HepG2 (cell line): ENCODE measurements at regions not wholly inside any gene's neighbourhood (a gene's known extent, or its start where the extent isn't known, plus 50 kb on each side); places are given as distances from the start of the nearest gene placed in this dataset.

ENCODE experiments used
- ATAC-seq: fragments of 200-7000 bp; cut with Tn5 transposase; 3 replicates; pipeline ENCODE4 v1.9.1; 2020; ENCODE audit warnings: mild to moderate bottlenecking, moderate library complexity
- BruUV-seq: library from RNA; stranded (reverse); fragments of 400-500 nt; replicated peaks from 2 replicates; lab custom pipeline; 2021; lab: Mats Ljungman, UMichigan
- CTCF ChIA-PET: fragments of 300-600 bp; formaldehyde crosslinking; extraction: SDS; loops from one replicate; lab custom pipeline; 2021; ENCODE audit warnings: low total read pairs, inconsistent platforms, low intra/inter-chr PET ratio; lab: Yijun Ruan, JAX
- POLR2A ChIA-PET: fragments of 350-600 bp; sonication (Branson Sonifier 250); formaldehyde crosslinking; loops from one replicate; lab custom pipeline; 2020; ENCODE audit warnings: antibody characterized with exemption, inconsistent platforms; lab: Yijun Ruan, JAX
- DNase-seq: peaks from one replicate; pipeline ENCODE4 v3.0.0-alpha.2; 2015; ENCODE audit warnings: low spot score
- FAIRE-seq: peaks from 3 replicates; lab custom pipeline; 2011; peaks lifted over from hg19 to GRCh38; lab: Jason Lieb, UNC
- H2AFZ ChIP-seq: one replicate; pipeline ENCODE4 v1.6.1; 2011; ENCODE audit warnings: low read length, inconsistent platforms
- H3K27ac ChIP-seq: fragments of 300-600 bp; 3 replicates; pipeline ENCODE4 v1.8.0; 2011; ENCODE audit warnings: mixed run types, mild to moderate bottlenecking, mixed read lengths, low read length, inconsistent platforms; ENCODE audit not compliant: insufficient read depth; ENCODE audit errors: extremely low read length
- H3K27me3 ChIP-seq, 2 experiments: fragments of 200-600 bp in 1 of 2; 2 replicates in 1 of 2; 3 replicates in 1 of 2; pipeline versions ENCODE4 v1.6.0 to v1.8.0; 2011; ENCODE audit warnings: low read length in 2 of 2, mild to moderate bottlenecking in 2 of 2, moderate library complexity in 2 of 2, inconsistent platforms in 1 of 2; ENCODE audit not compliant: insufficient read depth in 2 of 2, control insufficient read depth in 1 of 2
- H3K36me3 ChIP-seq, 2 experiments: fragments of 200-600 bp in 1 of 2; replicated peaks in 1 of 2; 2 replicates in 1 of 2; 3 replicates in 1 of 2; pipeline versions ENCODE4 v1.5.1 to v1.8.0; 2011; ENCODE audit warnings: low read length in 2 of 2, inconsistent platforms in 1 of 2; ENCODE audit not compliant: insufficient read depth in 2 of 2, control insufficient read depth in 1 of 2
- H3K4me1 ChIP-seq: 2 replicates; pipeline ENCODE4 v1.5.1; 2012; ENCODE audit warnings: low read length, inconsistent platforms; ENCODE audit not compliant: insufficient read depth
- H3K4me2 ChIP-seq: 2 replicates; pipeline ENCODE4 v1.6.0; 2011; ENCODE audit warnings: low read depth, low read length, inconsistent platforms
- H3K4me3 ChIP-seq, 3 experiments: fragments of 200-600 bp in 1 of 3; sonication (generic), shearing (Covaris generic) in 1 of 3; replicated peaks in 1 of 3; 2 replicates each; pipeline ENCODE4 v1.5.1; 2011 to 2016; ENCODE audit warnings: low read length in 3 of 3, inconsistent platforms in 2 of 3, low read depth in 2 of 3, mild to moderate bottlenecking in 2 of 3, control low read depth in 1 of 3, mixed read lengths in 1 of 3; ENCODE audit not compliant: insufficient read depth in 1 of 3
- H3K79me2 ChIP-seq: one replicate; pipeline ENCODE4 v1.6.1; 2011; ENCODE audit warnings: low read length, inconsistent platforms; ENCODE audit not compliant: insufficient read depth
- H3K9ac ChIP-seq: 2 replicates; pipeline ENCODE4 v1.6.0; 2011; ENCODE audit warnings: mild to moderate bottlenecking, low read depth, low read length, inconsistent platforms; ENCODE audit not compliant: insufficient read depth
- H3K9me3 ChIP-seq: 2 replicates; pipeline ENCODE4 v1.5.1; 2012; ENCODE audit warnings: mild to moderate bottlenecking, low read length
- H4K20me1 ChIP-seq: 2 replicates; pipeline ENCODE4 v1.6.0; 2011; ENCODE audit warnings: inconsistent platforms, mild to moderate bottlenecking, low read length, moderate library complexity; ENCODE audit not compliant: insufficient read depth
- ATRX ChIP-seq: sonication (generic); formaldehyde crosslinking; IDR thresholded peaks from 2 replicates; pipeline ENCODE4 v1.4.0; 2020; ENCODE audit warnings: missing genetic modification reagents, borderline replicate concordance
- BRCA1 ChIP-seq: sonication (generic); formaldehyde crosslinking; IDR thresholded peaks from 2 replicates; pipeline ENCODE4 v1.4.0; 2020; ENCODE audit warnings: missing genetic modification reagents
- HNRNPK ChIP-seq: fragments of 200-400 bp; formaldehyde crosslinking; IDR thresholded peaks from 2 replicates; pipeline ENCODE4 v1.6.1; 2018; ENCODE audit warnings: low read length, low read depth, moderate library complexity, mild to moderate bottlenecking; ENCODE audit not compliant: poor library complexity, severe bottlenecking
- IRX3 ChIP-seq: sonication (generic); formaldehyde crosslinking; IDR thresholded peaks from 2 replicates; pipeline ENCODE4 v1.8.1; 2023; ENCODE audit warnings: mild to moderate bottlenecking, low read depth, missing genetic modification reagents, borderline replicate concordance
- MATR3 ChIP-seq: sonication (generic); formaldehyde crosslinking; IDR thresholded peaks from 2 replicates; pipeline ENCODE4 v1.4.0; 2020; ENCODE audit warnings: missing genetic modification reagents
- NAIF1 ChIP-seq: sonication (generic); formaldehyde crosslinking; IDR thresholded peaks from 2 replicates; pipeline ENCODE4 v1.5.0; 2020; ENCODE audit warnings: mild to moderate bottlenecking, missing genetic modification reagents, borderline replicate concordance
- PCBP2 ChIP-seq: fragments of 200-400 bp; formaldehyde crosslinking; optimal IDR thresholded peaks from 2 replicates; pipeline ENCODE3; 2018; ENCODE audit warnings: low read length, low read depth; ENCODE audit not compliant: poor library complexity, severe bottlenecking
- SOX5 ChIP-seq: IDR thresholded peaks from 2 replicates; pipeline ENCODE4 v1.6.1; 2016; ENCODE audit warnings: borderline replicate concordance
- STAT5B ChIP-seq: sonication (generic); formaldehyde crosslinking; IDR thresholded peaks from 2 replicates; pipeline ENCODE4 v1.4.0; 2020; ENCODE audit warnings: missing genetic modification reagents
- ZMYM3 ChIP-seq: sonication (generic); formaldehyde crosslinking; IDR thresholded peaks from 2 replicates; pipeline ENCODE4 v1.5.1; 2020; ENCODE audit warnings: mild to moderate bottlenecking, missing genetic modification reagents
- ZNF260 ChIP-seq: sonication (generic); formaldehyde crosslinking; IDR thresholded peaks from 2 replicates; pipeline ENCODE4 v1.4.0; 2020; ENCODE audit warnings: missing genetic modification reagents, low read depth, mild to moderate bottlenecking, borderline replicate concordance
- ZNF33A ChIP-seq: sonication (generic); formaldehyde crosslinking; IDR thresholded peaks from 2 replicates; pipeline ENCODE4 v1.5.1; 2020; ENCODE audit warnings: missing genetic modification reagents, mild to moderate bottlenecking, moderate library complexity, borderline replicate concordance
- ZNF614 ChIP-seq: IDR thresholded peaks from 2 replicates; pipeline ENCODE4 v1.6.1; 2018; ENCODE audit warnings: missing biosample characterization, missing genetic modification reagents, inconsistent platforms, borderline replicate concordance
- ZNF768 ChIP-seq: sonication (generic); formaldehyde crosslinking; IDR thresholded peaks from 2 replicates; pipeline ENCODE4 v1.4.0; 2020; ENCODE audit warnings: missing genetic modification reagents
- ZSCAN25 ChIP-seq: sonication (generic); formaldehyde crosslinking; IDR thresholded peaks from 2 replicates; pipeline ENCODE4 v1.8.0; 2022; ENCODE audit warnings: mild to moderate bottlenecking, missing genetic modification reagents
- ZSCAN29 ChIP-seq: sonication (generic); formaldehyde crosslinking; conservative IDR thresholded peaks from 2 replicates; pipeline ENCODE4 v1.4.0; 2020; ENCODE audit warnings: mild to moderate bottlenecking, missing genetic modification reagents
- WGBS: methylation state at CpG from one replicate; pipeline ENCODE4 v1.1.6; 2017; ENCODE audit warnings: low lambda C conversion rate; 5-methylcytosine and 5-hydroxymethylcytosine counted together
- in situ Hi-C: cut with HindIII; loops from 2 replicates; pipeline ENCODE4 v1.10.0; 2017; ENCODE audit warnings: low pct_unique_long_range_greater_than_20kb; ENCODE audit not compliant: extremely low pct_ligation_motif_present
- intact Hi-C: fragments of 100-400 bp; cut with micrococcal nuclease; formaldehyde crosslinking; loops from one replicate; pipeline ENCODE4 v1.10.0; 2022; ENCODE audit not compliant: unreplicated experiment
- TF ChIP-seq, protein P1 (sequence below): sonication (generic); formaldehyde crosslinking; IDR thresholded peaks from 2 replicates; pipeline ENCODE4 v1.5.0; 2020; ENCODE audit warnings: missing genetic modification reagents, mild to moderate bottlenecking, borderline replicate concordance

GRCh38 chr16:14356064-14356463 lies 274.0 kb downstream of the PARN start:
- no peaks in the 10 kb centered on the region for H3K9me3 ChIP-seq
- no peak overlapping the region for H3K4me3 ChIP-seq
- H3K9ac ChIP-seq, result no peak overlapping the region
- intact Hi-C loops (no loop called here), in situ Hi-C loops (no loop called here)
- H3K79me2 ChIP-seq, result no peaks in the 10 kb centered on the region
- H4K20me1 ChIP-seq, result no peaks in the 10 kb centered on the region
- peaks cover 66% of the 10 kb centered on the region for H3K4me1 ChIP-seq
- no peak overlapping the region for H2AFZ ChIP-seq
- BruUV-seq, result no TSS peak
- ATAC-seq, result no peak
- no peaks in the 10 kb centered on the region for H3K36me3 ChIP-seq
- H3K27me3 ChIP-seq, result 0 out of 5 replicates have a peak, but pooled peaks cover 0 to 5% of the 10 kb centered on the region in 2 experiments
- H3K27ac ChIP-seq, result no peak overlapping the region
- WGBS, result 64% methylated on average over 11 of the region's 11 CpGs
- DNase-seq, result no peak
- TF ChIP-seq BRCA1 (0 out of 2 replicates have a peak, but pooled peaks have one; percentile 39), NAIF1 (no peak), ZNF33A (CRISPR knock-in tag) (no peak)
- no peak overlapping the region for H3K4me2 ChIP-seq
- POLR2A ChIA-PET, result no interaction called here
- FAIRE-seq, result no peak
- CTCF ChIA-PET, result no interaction called here

GRCh38 chr16:14354561-14355351 lies 275.3 kb downstream of the PARN start:
- Histone ChIP-seq H3K4me2 (peak overlapping the region; percentile 60), H3K27ac (no peak overlapping the region), H4K20me1 (no peaks in the 10 kb centered on the region), H3K79me2 (no peaks in the 10 kb centered on the region), H3K27me3 (0 out of 5 replicates have a peak, but pooled peaks cover 0 to 5% of the 10 kb centered on the region in 2 experiments), H3K4me3 (peak overlapping the region in 1 of 3 experiments; percentile 17; a peak in 1 of 6 replicates), H3K9me3 (no peaks in the 10 kb centered on the region), H2AFZ (no peak overlapping the region), H3K4me1 (peaks cover 67% of the 10 kb centered on the region), H3K9ac (no peak overlapping the region), H3K36me3 (no peaks in the 10 kb centered on the region)
- BruUV-seq, result no TSS peak
- CTCF ChIA-PET, result no interaction called here
- ATAC-seq, result no peak
- 42% methylated on average over 10 of the region's 10 CpGs for WGBS
- intact Hi-C loops, result no loop called here
- in situ Hi-C loops, result no loop called here
- peak; percentile 36 for FAIRE-seq
- DNase-seq, result no peak
- POLR2A ChIA-PET, result interaction anchor here (0.7 to 1.3 kb wide), 3 partner anchors 9 to 55 kb away, joined by 3 read pairs; no protein-coding TSS in a partner anchor
- TF ChIP-seq ZMYM3 (peak; percentile 81), ZNF614 (CRISPR knock-in tag) (no peak), ZNF768 (CRISPR knock-in tag) (peak; percentile 89; the same call in 1 of the 2 replicates), HNRNPK (peak; percentile 95), STAT5B (CRISPR knock-in tag) (no peak), IRX3 (CRISPR knock-in tag) (no peak), ATRX (CRISPR knock-in tag) (no peak), MATR3 (CRISPR knock-in tag) (no peak), SOX5 (no peak), ZSCAN25 (peak; percentile 32; the same call in 1 of the 2 replicates), ZNF260 (CRISPR knock-in tag) (no peak), ZSCAN29 (CRISPR knock-in tag) (no peak), PCBP2 (peak; percentile 96)
- TF ChIP-seq, protein P1, sequence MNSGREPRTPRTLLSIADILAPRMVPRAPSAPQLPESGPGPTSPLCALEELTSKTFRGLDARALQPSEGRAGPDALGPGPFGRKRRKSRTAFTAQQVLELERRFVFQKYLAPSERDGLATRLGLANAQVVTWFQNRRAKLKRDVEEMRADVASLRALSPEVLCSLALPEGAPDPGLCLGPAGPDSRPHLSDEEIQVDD (CRISPR knock-in tag), result no peak
